Nephron progenitor cell (in vitro differentiated cells): ENCODE measurements at regions not wholly inside any gene's neighbourhood (a gene's known extent, or its start where the extent isn't known, plus 50 kb on each side); places are given as distances from the start of the nearest gene placed in this dataset.

Experiments used
- DNase-seq: peaks from one replicate; pipeline ENCODE4 v3.0.0; 2021
- H3K27ac Mint-ChIP-seq: 2 replicates; pipeline ENCODE4 v1.8.0; 2021; ENCODE audit warnings: mild to moderate bottlenecking, moderate library complexity, mixed read lengths
- H3K27me3 Mint-ChIP-seq: 2 replicates; pipeline ENCODE4 v1.8.0; 2021; ENCODE audit warnings: mild to moderate bottlenecking, low read depth, mixed read lengths; ENCODE audit not compliant: poor library complexity
- H3K36me3 Mint-ChIP-seq: 2 replicates; pipeline ENCODE4 v1.8.0; 2021; ENCODE audit warnings: low read depth, mixed read lengths
- H3K4me1 Mint-ChIP-seq: 2 replicates; pipeline ENCODE4 v1.8.0; 2021; ENCODE audit warnings: mixed read lengths
- H3K4me3 Mint-ChIP-seq: 2 replicates; pipeline ENCODE4 v1.8.0; 2021; ENCODE audit warnings: mild to moderate bottlenecking, moderate library complexity, mixed read lengths
- H3K9me3 Mint-ChIP-seq: 2 replicates; pipeline ENCODE4 v1.8.0; 2021; ENCODE audit warnings: mild to moderate bottlenecking, moderate library complexity, mixed read lengths
- TF ChIP-seq, protein P1 (sequence below): fragments of 200-600 bp; sonication (generic); IDR thresholded peaks from 2 replicates; pipeline ENCODE4 v1.5.0; 2021; ENCODE audit warnings: antibody characterized with exemption

DNA sequence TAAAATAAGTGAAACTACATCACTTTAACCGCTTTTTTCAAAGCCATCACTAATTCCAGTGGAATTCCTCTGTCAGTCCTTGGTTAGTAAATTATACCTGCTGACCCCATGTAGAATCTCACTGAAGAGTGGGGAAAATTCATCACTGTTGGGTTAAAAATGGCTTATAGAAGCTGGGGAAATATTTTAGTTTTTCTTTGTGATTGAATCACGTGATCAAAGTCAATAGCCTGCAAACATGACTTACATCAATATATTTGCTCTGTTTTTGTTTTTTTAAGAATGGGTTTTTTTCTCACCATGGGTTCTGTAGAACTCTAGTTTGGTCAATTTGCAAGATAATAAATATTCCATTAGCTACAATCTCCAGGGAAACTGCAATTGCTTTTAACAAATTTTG, 445.2 kb upstream of the FAM47C start:
- no peak for DNase-seq
- Mint-ChIP-seq H3K27ac (no peak overlapping the region), H3K4me1 (no peaks in the 10 kb centered on the region)

DNA sequence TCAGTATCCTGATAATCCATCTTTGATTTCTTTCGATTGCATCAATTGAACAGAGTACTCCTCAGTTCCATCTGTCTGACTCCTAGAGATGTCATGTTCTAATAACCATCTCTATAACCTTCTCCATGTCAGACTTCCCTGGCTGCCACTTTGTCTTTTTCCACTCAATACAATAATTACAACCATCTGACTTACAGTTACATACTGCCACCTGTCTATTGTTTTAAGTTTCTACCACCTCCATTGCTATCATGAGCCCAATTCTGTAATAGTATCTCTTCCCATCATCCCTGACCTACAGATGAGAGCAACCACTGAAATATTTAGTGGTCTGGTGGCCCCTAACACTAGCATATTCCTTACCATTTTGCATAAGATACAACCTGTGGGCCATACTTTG, 439.2 kb upstream of the FAM47C start:
- no peaks in the 10 kb centered on the region for H3K36me3 Mint-ChIP-seq
- TF ChIP-seq, protein P1, sequence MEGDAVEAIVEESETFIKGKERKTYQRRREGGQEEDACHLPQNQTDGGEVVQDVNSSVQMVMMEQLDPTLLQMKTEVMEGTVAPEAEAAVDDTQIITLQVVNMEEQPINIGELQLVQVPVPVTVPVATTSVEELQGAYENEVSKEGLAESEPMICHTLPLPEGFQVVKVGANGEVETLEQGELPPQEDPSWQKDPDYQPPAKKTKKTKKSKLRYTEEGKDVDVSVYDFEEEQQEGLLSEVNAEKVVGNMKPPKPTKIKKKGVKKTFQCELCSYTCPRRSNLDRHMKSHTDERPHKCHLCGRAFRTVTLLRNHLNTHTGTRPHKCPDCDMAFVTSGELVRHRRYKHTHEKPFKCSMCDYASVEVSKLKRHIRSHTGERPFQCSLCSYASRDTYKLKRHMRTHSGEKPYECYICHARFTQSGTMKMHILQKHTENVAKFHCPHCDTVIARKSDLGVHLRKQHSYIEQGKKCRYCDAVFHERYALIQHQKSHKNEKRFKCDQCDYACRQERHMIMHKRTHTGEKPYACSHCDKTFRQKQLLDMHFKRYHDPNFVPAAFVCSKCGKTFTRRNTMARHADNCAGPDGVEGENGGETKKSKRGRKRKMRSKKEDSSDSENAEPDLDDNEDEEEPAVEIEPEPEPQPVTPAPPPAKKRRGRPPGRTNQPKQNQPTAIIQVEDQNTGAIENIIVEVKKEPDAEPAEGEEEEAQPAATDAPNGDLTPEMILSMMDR, result no peak
- no peak for DNase-seq
- H3K4me3 Mint-ChIP-seq, result no peak overlapping the region
- peaks cover 9% of the 10 kb centered on the region for H3K9me3 Mint-ChIP-seq
- H3K27ac Mint-ChIP-seq, result no peak overlapping the region
- no peaks in the 10 kb centered on the region for H3K27me3 Mint-ChIP-seq
- H3K4me1 Mint-ChIP-seq, result no peaks in the 10 kb centered on the region

More for the DNA sequence above, 445.2 kb upstream of the FAM47C start:
- Mint-ChIP-seq H3K4me3 (no peak overlapping the region), H3K27me3 (no peaks in the 10 kb centered on the region), H3K36me3 (no peaks in the 10 kb centered on the region), H3K9me3 (peaks cover 9% of the 10 kb centered on the region)
- TF ChIP-seq, protein P1, result no peak

DNA sequence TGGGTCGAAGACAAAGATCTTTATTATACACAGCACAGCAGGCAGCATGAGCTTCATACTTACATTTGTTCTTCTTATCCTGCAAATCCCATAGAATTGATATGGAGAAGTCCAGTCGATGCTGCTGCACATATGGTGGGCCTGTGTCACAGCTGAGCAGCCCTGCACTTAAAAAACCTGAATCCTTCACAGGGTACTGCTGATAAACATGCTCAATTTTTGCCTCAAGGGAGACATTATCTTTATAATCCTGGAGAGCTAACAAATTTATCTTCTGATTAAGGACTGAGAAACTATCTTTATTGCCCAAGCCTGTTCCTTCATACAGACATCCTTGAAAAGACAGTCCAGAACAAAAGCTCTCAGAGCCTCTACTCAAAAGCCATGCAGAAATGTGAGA, 434.4 kb upstream of the FAM47C start:
- TF ChIP-seq, protein P1, result no peak
- H3K4me3 Mint-ChIP-seq, result no peak overlapping the region
- H3K9me3 Mint-ChIP-seq, result peaks cover 16% of the 10 kb centered on the region
- no peak overlapping the region for H3K27ac Mint-ChIP-seq
- H3K36me3 Mint-ChIP-seq, result no peaks in the 10 kb centered on the region
- no peak for DNase-seq
- H3K27me3 Mint-ChIP-seq, result no peaks in the 10 kb centered on the region
- H3K4me1 Mint-ChIP-seq, result no peaks in the 10 kb centered on the region

DNA sequence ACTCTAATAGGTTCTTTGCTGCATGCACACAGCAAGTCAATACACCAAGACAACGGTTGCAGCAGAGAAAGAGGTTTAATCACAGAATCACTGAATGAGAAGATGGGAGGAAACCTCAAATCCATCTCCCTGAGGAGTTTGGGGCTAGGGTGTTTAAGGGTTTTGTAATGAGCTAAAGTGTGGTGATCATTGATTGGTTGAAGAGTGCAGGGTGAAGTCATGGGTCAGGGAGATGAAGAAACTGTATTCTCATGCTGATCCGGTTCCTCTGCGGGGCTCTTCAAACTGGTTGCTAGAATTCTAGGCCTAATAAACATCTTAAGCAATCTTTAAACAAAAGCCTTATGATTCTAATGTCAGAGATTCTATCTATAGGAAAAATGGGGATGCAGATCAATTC, 432.5 kb upstream of the FAM47C start:
- DNase-seq, result no peak
- no peaks in the 10 kb centered on the region for H3K27me3 Mint-ChIP-seq
- H3K4me1 Mint-ChIP-seq, result no peaks in the 10 kb centered on the region

DNA sequence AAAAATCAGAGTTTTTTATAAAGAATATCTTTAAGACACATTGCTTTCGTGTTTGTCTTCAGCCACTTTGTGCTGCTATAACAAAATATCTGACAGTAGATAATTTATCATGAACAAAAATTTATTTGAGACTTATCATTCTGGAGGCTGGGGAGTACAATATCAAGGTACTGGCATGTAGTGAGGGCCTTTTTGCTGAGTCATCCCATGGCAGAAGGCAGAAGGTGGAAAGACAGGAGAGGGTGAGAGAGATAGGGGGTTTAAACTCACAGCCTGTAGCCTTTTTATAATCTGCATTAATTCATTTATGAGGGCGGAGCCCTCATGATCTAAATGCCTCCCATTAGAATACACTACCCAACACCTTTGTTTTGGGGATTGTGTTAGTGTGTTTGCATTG, 431.2 kb upstream of the FAM47C start:
- Mint-ChIP-seq H3K9me3 (peaks cover 27% of the 10 kb centered on the region), H3K27me3 (no peaks in the 10 kb centered on the region), H3K4me3 (no peak overlapping the region), H3K27ac (no peak overlapping the region), H3K36me3 (no peaks in the 10 kb centered on the region), H3K4me1 (no peaks in the 10 kb centered on the region)
- TF ChIP-seq, protein P1, result no peak
- no peak for DNase-seq

More for the DNA sequence above, 432.5 kb upstream of the FAM47C start:
- H3K27ac Mint-ChIP-seq, result no peak overlapping the region
- TF ChIP-seq, protein P1, result no peak
- no peak overlapping the region for H3K4me3 Mint-ChIP-seq
- peaks cover 27% of the 10 kb centered on the region for H3K9me3 Mint-ChIP-seq
- H3K36me3 Mint-ChIP-seq, result no peaks in the 10 kb centered on the region

DNA sequence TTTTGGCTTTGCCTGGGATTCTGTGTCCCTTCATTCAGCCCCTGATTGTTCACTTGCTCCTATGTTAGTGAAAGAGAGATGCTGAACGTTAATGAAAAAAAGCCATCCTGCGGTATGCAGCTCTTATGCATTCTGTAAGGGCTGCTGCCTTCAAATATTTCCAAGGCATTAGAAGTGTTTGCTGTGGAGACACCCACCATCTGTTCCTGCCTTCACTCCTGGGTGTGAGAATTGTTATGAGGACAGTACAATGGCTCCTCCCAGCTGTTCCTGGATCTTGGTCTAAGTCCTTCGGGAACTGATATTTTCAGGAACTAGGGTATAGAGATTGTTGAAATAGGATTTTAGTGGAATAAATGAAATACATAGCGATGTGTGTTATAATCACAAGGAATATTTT, 427.1 kb upstream of the FAM47C start:
- Mint-ChIP-seq H3K4me1 (no peaks in the 10 kb centered on the region), H3K27ac (no peak overlapping the region), H3K36me3 (no peaks in the 10 kb centered on the region), H3K9me3 (peaks cover 24% of the 10 kb centered on the region), H3K4me3 (no peak overlapping the region), H3K27me3 (no peaks in the 10 kb centered on the region)
- DNase-seq, result no peak
- TF ChIP-seq, protein P1, result no peak
